IMR-90 (cell line): ENCODE measurements at regions not wholly inside any gene's neighbourhood (a gene's known extent, or its start where the extent isn't known, plus 50 kb on each side); places are given as distances from the start of the nearest gene placed in this dataset.

Experiments used
- ATAC-seq: fragments of 200-7000 bp; cut with Tn5 transposase; 2 replicates; pipeline ENCODE4 v1.9.1; 2020; ENCODE audit warnings: low read depth, mild to moderate bottlenecking, moderate library complexity
- BruUV-seq: library from RNA; stranded (reverse); fragments of 400-500 nt; replicated peaks from 2 replicates; lab custom pipeline; 2021; lab: Mats Ljungman, UMichigan
- CTCF ChIA-PET: fragments of 300-600 bp; formaldehyde crosslinking; extraction: SDS; loops from one replicate; lab custom pipeline; 2021; ENCODE audit warnings: antibody characterized with exemption; lab: Yijun Ruan, JAX
- POLR2A ChIA-PET: fragments of 300-600 bp; sonication (Branson Sonifier 250); formaldehyde crosslinking; loops from one replicate; lab custom pipeline; 2022; ENCODE audit warnings: antibody characterized with exemption; ENCODE audit not compliant: unreplicated experiment; lab: Charles Lee
- DNase-seq: peaks from one replicate; pipeline ENCODE4 v3.0.0; 2013
- H2AFZ ChIP-seq: replicated peaks from 2 replicates; pipeline ENCODE3; 2013; ENCODE audit warnings: low read length, mild to moderate bottlenecking; ENCODE audit not compliant: poor library complexity
- H2AK5ac ChIP-seq: 2 replicates; pipeline ENCODE4 v1.6.1; 2013; ENCODE audit warnings: low read depth, low read length, inconsistent platforms
- H2AK9ac ChIP-seq: replicated peaks from 2 replicates; pipeline ENCODE3; 2013; ENCODE audit warnings: mild to moderate bottlenecking, low read depth, low read length, moderate library complexity; ENCODE audit not compliant: poor library complexity
- H2BK120ac ChIP-seq: 2 replicates; pipeline ENCODE4 v1.6.1; 2013; ENCODE audit warnings: low read depth, low read length, inconsistent platforms
- H2BK15ac ChIP-seq: 3 replicates; pipeline ENCODE4 v1.6.1; 2013; ENCODE audit warnings: low read depth, low read length, inconsistent platforms
- H2BK20ac ChIP-seq: 2 replicates; pipeline ENCODE4 v1.6.1; 2013; ENCODE audit warnings: low read depth, mild to moderate bottlenecking, inconsistent platforms, low read length, moderate library complexity
- H2BK5ac ChIP-seq: 2 replicates; pipeline ENCODE4 v1.6.1; 2013; ENCODE audit warnings: mild to moderate bottlenecking, low read depth, low read length, inconsistent platforms; ENCODE audit not compliant: poor library complexity, severe bottlenecking
- H3K14ac ChIP-seq: replicated peaks from 2 replicates; pipeline ENCODE4 v1.6.1; 2013; ENCODE audit warnings: low read depth, low read length, inconsistent platforms
- H3K18ac ChIP-seq: 2 replicates; pipeline ENCODE4 v1.6.1; 2013; ENCODE audit warnings: low read depth, low read length, control low read depth
- H3K23ac ChIP-seq: 2 replicates; pipeline ENCODE4 v1.6.1; 2013; ENCODE audit warnings: low read depth, low read length, inconsistent platforms
- H3K27ac ChIP-seq: 2 replicates; pipeline ENCODE4 v1.5.1; 2013; ENCODE audit warnings: mild to moderate bottlenecking, control low read depth, low read length; ENCODE audit not compliant: insufficient read depth
- H3K27me3 ChIP-seq: 2 replicates; pipeline ENCODE4 v1.6.1; 2013; ENCODE audit warnings: low read length; ENCODE audit not compliant: control insufficient read depth, insufficient read depth
- H3K36me3 ChIP-seq: 2 replicates; pipeline ENCODE4 v1.6.1; 2013; ENCODE audit warnings: low read length, mixed read lengths; ENCODE audit not compliant: control insufficient read depth, insufficient read depth
- H3K4ac ChIP-seq: 2 replicates; pipeline ENCODE4 v1.6.1; 2013; ENCODE audit warnings: low read depth, low read length, inconsistent platforms
- H3K4me1 ChIP-seq: 2 replicates; pipeline ENCODE4 v1.6.1; 2013; ENCODE audit warnings: low read length, mixed read lengths; ENCODE audit not compliant: control insufficient read depth, insufficient read depth
- H3K4me2 ChIP-seq: 2 replicates; pipeline ENCODE4 v1.6.1; 2013; ENCODE audit warnings: low read depth, mild to moderate bottlenecking, control low read depth, low read length, moderate library complexity
- H3K4me3 ChIP-seq: 2 replicates; pipeline ENCODE4 v1.5.1; 2013; ENCODE audit warnings: low read depth, mild to moderate bottlenecking, control low read depth, low read length, moderate library complexity; ENCODE audit not compliant: insufficient read depth
- H3K56ac ChIP-seq: 2 replicates; pipeline ENCODE4 v1.6.1; 2013; ENCODE audit warnings: low read length, inconsistent platforms; ENCODE audit not compliant: insufficient read depth; ENCODE audit errors: extremely low read depth
- H3K79me1 ChIP-seq, 2 experiments: 2 replicates each; pipeline ENCODE4 v1.6.1; 2013; ENCODE audit warnings: low read length in 2 of 2, inconsistent platforms in 1 of 2, low read depth in 1 of 2
- H3K9ac ChIP-seq: 2 replicates; pipeline ENCODE4 v1.6.1; 2013; ENCODE audit warnings: low read depth, low read length, control low read depth
- H3K9me1 ChIP-seq: 2 replicates; pipeline ENCODE4 v1.6.1; 2013; ENCODE audit warnings: low read length, inconsistent platforms; ENCODE audit not compliant: insufficient read depth
- H3K9me3 ChIP-seq: 2 replicates; pipeline ENCODE4 v1.6.1; 2013; ENCODE audit warnings: low read length; ENCODE audit not compliant: control insufficient read depth, insufficient read depth
- H4K20me1 ChIP-seq: 2 replicates; pipeline ENCODE4 v1.6.1; 2013; ENCODE audit warnings: low read length, inconsistent platforms; ENCODE audit not compliant: insufficient read depth
- H4K5ac ChIP-seq: 2 replicates; pipeline ENCODE4 v1.6.1; 2013; ENCODE audit warnings: mild to moderate bottlenecking, low read depth, low read length, control low read depth
- H4K8ac ChIP-seq, 2 experiments: 2 replicates each; pipeline ENCODE4 v1.6.1; 2013; ENCODE audit warnings: low read depth in 2 of 2, low read length in 2 of 2, control low read depth in 1 of 2, inconsistent platforms in 1 of 2
- H4K91ac ChIP-seq: 2 replicates; pipeline ENCODE4 v1.6.1; 2013; ENCODE audit warnings: low read depth, low read length, inconsistent platforms; ENCODE audit not compliant: insufficient read depth
- BHLHE40 ChIP-seq: fragments of 150-350 bp; IDR thresholded peaks from 2 replicates; pipeline ENCODE4 v1.6.1; 2016; ENCODE audit warnings: mild to moderate bottlenecking, low read depth, low read length
- CEBPB ChIP-seq: IDR thresholded peaks from 2 replicates; pipeline ENCODE4 v1.6.1; 2012; ENCODE audit warnings: low read depth, low read length, improper control_type of control experiment
- CHD1 ChIP-seq: IDR thresholded peaks from 2 replicates; pipeline ENCODE4 v1.6.1; 2012; ENCODE audit warnings: low read depth, low read length, improper control_type of control experiment
- MXI1 ChIP-seq: IDR thresholded peaks from 2 replicates; pipeline ENCODE4 v1.6.1; 2012; ENCODE audit warnings: low read depth, mild to moderate bottlenecking, low read length, moderate library complexity, borderline replicate concordance
- RAD21 ChIP-seq: IDR thresholded peaks from 2 replicates; pipeline ENCODE4 v1.6.1; 2012; ENCODE audit warnings: low read length, improper control_type of control experiment
- RCOR1 ChIP-seq: IDR thresholded peaks from 2 replicates; pipeline ENCODE4 v1.6.1; 2012; ENCODE audit warnings: mild to moderate bottlenecking, low read length, improper control_type of control experiment; ENCODE audit not compliant: insufficient replicate concordance
- WGBS, 2 experiments: methylation state at CpG; one replicate each; pipeline versions ENCODE4 v1.1.5 to v1.1.7; 2013; ENCODE audit warnings: missing lambda C conversion rate in 2 of 2; ENCODE audit not compliant: insufficient read length in 1 of 2; ENCODE audit errors: extremely low coverage in 2 of 2; 5-methylcytosine and 5-hydroxymethylcytosine counted together
- dilution Hi-C: fragments of 300-500 bp; cut with HindIII; formaldehyde crosslinking; loops from one replicate; pipeline ENCODE4 v1.14.3; 2018; ENCODE audit warnings: low sequenced_read_pairs; ENCODE audit not compliant: unreplicated experiment
- in situ Hi-C: fragments of 300-500 bp; cut with MboI; formaldehyde crosslinking; loops from 3 replicates; pipeline ENCODE4 v1.14.3; 2019; ENCODE audit warnings: low sequenced_read_pairs, inconsistent platforms, mixed read lengths
- intact Hi-C: fragments of 100-400 bp; cut with micrococcal nuclease; formaldehyde crosslinking; loops from 2 replicates; pipeline ENCODE4 v1.10.0; 2022

GRCh38 chr6:170083236-170084051 lies 207.4 kb downstream of the DLL1 start:
- no peak for DNase-seq
- Histone ChIP-seq H4K5ac (no peak overlapping the region), H2BK20ac (no peak overlapping the region), H2BK120ac (no peak overlapping the region), H3K4me2 (no peak overlapping the region), H4K8ac (no peak overlapping the region), H3K79me1 (no peaks in the 10 kb centered on the region), H4K20me1 (no peaks in the 10 kb centered on the region), H3K4ac (no peak overlapping the region), H3K27ac (no peak overlapping the region), H2BK15ac (no peak overlapping the region), H3K14ac (no peak overlapping the region), H4K91ac (no peak overlapping the region), H3K4me1 (no peaks in the 10 kb centered on the region), H3K18ac (no peak overlapping the region), H3K4me3 (no peak overlapping the region), H2AFZ (no peak overlapping the region), H3K9me1 (no peaks in the 10 kb centered on the region), H3K23ac (no peak overlapping the region), H3K9ac (no peak overlapping the region), H2AK5ac (no peak overlapping the region), H3K27me3 (no peaks in the 10 kb centered on the region), H3K36me3 (no peaks in the 10 kb centered on the region), H3K9me3 (peaks cover 49% of the 10 kb centered on the region), H3K56ac (no peak overlapping the region), H2BK5ac (no peak overlapping the region), H2AK9ac (no peak overlapping the region)
- ATAC-seq, result no peak
- intact Hi-C loops, result no loop called here
- WGBS, 2 experiments, result 83% methylated on average over 18 of the region's 33 CpGs; no CpG with 5 or more reads in 1 of the 2 experiments
- POLR2A ChIA-PET, result no interaction called here
- CTCF ChIA-PET, result no interaction called here
- in situ Hi-C loops, result no loop called here
- TF ChIP-seq CHD1 (no peak), MXI1 (no peak), CEBPB (no peak), BHLHE40 (no peak), RCOR1 (no peak), RAD21 (no peak)
- no TSS peak for BruUV-seq
- dilution Hi-C loops, result no loop called here
